Ishikawa (cell line): ENCODE measurements at regions not wholly inside any gene's neighbourhood (a gene's known extent, or its start where the extent isn't known, plus 50 kb on each side); places are given as distances from the start of the nearest gene placed in this dataset.

Experiments
- CEBPB ChIP-seq: IDR thresholded peaks from 2 replicates; pipeline ENCODE4 v1.6.1; 2012
- CREB1 ChIP-seq: IDR thresholded peaks from 2 replicates; pipeline ENCODE4 v1.6.1; 2012; ENCODE audit warnings: low read depth
- EGR1 ChIP-seq: IDR thresholded peaks from 2 replicates; pipeline ENCODE4 v1.6.1; 2012
- EP300 ChIP-seq: IDR thresholded peaks from 2 replicates; pipeline ENCODE4 v1.6.1; 2012; ENCODE audit warnings: borderline replicate concordance
- FOXM1 ChIP-seq: IDR thresholded peaks from 2 replicates; pipeline ENCODE4 v1.6.1; 2012; ENCODE audit warnings: low read depth, borderline replicate concordance
- NFIC ChIP-seq: IDR thresholded peaks from 2 replicates; pipeline ENCODE4 v1.6.1; 2012
- RAD21 ChIP-seq: IDR thresholded peaks from 2 replicates; pipeline ENCODE4 v1.6.1; 2012; ENCODE audit warnings: low read depth
- TAF1 ChIP-seq: IDR thresholded peaks from 2 replicates; pipeline ENCODE4 v1.6.1; 2012; ENCODE audit warnings: low read depth, mild to moderate bottlenecking
- TCF12 ChIP-seq: IDR thresholded peaks from 2 replicates; pipeline ENCODE4 v1.6.1; 2012; ENCODE audit warnings: low read depth
- TEAD4 ChIP-seq: IDR thresholded peaks from 2 replicates; pipeline ENCODE4 v1.6.1; 2012
- YY1 ChIP-seq: IDR thresholded peaks from 2 replicates; pipeline ENCODE4 v1.6.1; 2012; ENCODE audit warnings: low read depth
- ZBTB7A ChIP-seq: IDR thresholded peaks from 2 replicates; pipeline ENCODE4 v1.6.1; 2012; ENCODE audit warnings: low read depth
- TF ChIP-seq, protein P1 (sequence below): IDR thresholded peaks from 2 replicates; pipeline ENCODE4 v1.6.1; 2012; ENCODE audit warnings: low read depth, mild to moderate bottlenecking
- TF ChIP-seq, protein P2 (sequence below): IDR thresholded peaks from 2 replicates; pipeline ENCODE4 v1.6.1; 2012
- TF ChIP-seq, protein P3 (sequence below): IDR thresholded peaks from 2 replicates; pipeline ENCODE4 v1.6.1; 2012

DNA sequence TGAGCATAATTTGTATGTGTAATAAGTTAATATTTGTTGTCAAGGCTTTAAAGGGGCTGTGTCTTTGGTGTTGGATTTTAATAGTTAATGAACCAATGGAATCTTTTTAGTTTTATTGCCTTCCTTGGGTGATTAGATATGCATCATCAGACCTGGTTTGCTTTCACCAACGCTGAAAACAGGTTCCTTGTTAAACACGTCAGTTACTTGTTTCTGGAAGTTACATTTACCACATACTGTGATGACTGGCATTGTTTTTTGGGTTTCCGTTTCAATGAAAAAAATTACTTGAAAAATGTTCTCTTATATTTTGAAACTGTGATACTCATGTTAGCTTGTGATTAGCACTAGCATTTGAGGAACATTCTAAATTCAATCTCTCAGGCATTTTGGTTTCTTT lies 58.6 kb upstream of the RNF144B start:
- TF ChIP-seq TCF12, result no peak; the same call in 1 of the 2 replicates
- TF ChIP-seq TEAD4, result peak; percentile 25; the same call in 1 of the 2 replicates

DNA sequence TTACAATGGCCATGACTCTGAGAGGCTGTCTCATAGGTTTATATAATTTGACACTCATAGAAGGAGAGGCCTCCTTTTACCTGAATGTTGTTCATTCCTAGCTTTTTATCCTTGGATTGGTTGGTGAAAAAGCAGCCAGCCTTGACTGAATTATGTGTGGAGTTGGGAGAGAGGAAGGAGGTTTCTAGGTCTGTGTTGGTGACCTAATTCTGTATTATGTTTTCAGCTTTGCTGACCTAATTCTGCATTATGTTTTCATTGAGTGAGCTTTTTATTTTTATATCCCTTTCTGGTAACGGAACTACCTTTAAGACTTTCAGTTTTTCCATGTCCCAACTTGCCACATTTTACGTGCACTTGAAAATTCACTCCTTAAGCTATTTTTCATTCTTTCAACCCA lies 59.1 kb upstream of the RNF144B start:
- TF ChIP-seq YY1, result no peak
- TF ChIP-seq CREB1, result no peak
- TF ChIP-seq, protein P1, sequence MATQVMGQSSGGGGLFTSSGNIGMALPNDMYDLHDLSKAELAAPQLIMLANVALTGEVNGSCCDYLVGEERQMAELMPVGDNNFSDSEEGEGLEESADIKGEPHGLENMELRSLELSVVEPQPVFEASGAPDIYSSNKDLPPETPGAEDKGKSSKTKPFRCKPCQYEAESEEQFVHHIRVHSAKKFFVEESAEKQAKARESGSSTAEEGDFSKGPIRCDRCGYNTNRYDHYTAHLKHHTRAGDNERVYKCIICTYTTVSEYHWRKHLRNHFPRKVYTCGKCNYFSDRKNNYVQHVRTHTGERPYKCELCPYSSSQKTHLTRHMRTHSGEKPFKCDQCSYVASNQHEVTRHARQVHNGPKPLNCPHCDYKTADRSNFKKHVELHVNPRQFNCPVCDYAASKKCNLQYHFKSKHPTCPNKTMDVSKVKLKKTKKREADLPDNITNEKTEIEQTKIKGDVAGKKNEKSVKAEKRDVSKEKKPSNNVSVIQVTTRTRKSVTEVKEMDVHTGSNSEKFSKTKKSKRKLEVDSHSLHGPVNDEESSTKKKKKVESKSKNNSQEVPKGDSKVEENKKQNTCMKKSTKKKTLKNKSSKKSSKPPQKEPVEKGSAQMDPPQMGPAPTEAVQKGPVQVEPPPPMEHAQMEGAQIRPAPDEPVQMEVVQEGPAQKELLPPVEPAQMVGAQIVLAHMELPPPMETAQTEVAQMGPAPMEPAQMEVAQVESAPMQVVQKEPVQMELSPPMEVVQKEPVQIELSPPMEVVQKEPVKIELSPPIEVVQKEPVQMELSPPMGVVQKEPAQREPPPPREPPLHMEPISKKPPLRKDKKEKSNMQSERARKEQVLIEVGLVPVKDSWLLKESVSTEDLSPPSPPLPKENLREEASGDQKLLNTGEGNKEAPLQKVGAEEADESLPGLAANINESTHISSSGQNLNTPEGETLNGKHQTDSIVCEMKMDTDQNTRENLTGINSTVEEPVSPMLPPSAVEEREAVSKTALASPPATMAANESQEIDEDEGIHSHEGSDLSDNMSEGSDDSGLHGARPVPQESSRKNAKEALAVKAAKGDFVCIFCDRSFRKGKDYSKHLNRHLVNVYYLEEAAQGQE, result no peak
- no peak for TF ChIP-seq CEBPB
- TF ChIP-seq, protein P2, sequence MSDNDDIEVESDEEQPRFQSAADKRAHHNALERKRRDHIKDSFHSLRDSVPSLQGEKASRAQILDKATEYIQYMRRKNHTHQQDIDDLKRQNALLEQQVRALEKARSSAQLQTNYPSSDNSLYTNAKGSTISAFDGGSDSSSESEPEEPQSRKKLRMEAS, result no peak
- no peak for TF ChIP-seq ZBTB7A
- TF ChIP-seq, protein P3, sequence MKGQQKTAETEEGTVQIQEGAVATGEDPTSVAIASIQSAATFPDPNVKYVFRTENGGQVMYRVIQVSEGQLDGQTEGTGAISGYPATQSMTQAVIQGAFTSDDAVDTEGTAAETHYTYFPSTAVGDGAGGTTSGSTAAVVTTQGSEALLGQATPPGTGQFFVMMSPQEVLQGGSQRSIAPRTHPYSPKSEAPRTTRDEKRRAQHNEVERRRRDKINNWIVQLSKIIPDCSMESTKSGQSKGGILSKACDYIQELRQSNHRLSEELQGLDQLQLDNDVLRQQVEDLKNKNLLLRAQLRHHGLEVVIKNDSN, result no peak
- TF ChIP-seq NFIC, result no peak
- TF ChIP-seq RAD21, result no peak
- no peak for TF ChIP-seq TAF1
- no peak for TF ChIP-seq EGR1
- no peak for TF ChIP-seq TEAD4

DNA sequence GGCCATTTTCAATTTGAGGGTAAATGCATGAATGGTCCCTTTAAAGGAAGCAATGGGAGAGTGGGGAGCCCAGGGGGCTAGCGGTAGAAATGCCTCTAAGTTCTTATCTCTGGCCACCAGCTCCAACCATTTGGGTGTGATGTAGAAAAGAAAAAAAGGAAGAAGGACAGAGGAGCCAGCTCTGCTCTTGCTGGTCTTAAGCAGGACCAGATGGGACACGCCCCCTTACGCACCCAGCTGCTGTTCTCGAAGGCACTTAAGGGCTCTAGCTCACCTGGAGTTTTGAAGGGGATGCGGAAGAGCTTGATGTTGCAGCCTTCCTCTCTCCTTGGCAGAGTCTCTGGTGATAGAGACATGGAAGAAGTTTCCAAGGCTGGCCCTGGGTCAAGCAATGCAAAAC lies 59.5 kb upstream of the RNF144B start:
- TF ChIP-seq EGR1 (no peak), TAF1 (no peak), ZBTB7A (no peak), YY1 (no peak), FOXM1 (no peak), NFIC (no peak), CREB1 (no peak), CEBPB (no peak), TCF12 (no peak), EP300 (no peak), RAD21 (no peak), TEAD4 (no peak)
- TF ChIP-seq, protein P1, result no peak
- TF ChIP-seq, protein P2, result no peak
- TF ChIP-seq, protein P3, result no peak

DNA sequence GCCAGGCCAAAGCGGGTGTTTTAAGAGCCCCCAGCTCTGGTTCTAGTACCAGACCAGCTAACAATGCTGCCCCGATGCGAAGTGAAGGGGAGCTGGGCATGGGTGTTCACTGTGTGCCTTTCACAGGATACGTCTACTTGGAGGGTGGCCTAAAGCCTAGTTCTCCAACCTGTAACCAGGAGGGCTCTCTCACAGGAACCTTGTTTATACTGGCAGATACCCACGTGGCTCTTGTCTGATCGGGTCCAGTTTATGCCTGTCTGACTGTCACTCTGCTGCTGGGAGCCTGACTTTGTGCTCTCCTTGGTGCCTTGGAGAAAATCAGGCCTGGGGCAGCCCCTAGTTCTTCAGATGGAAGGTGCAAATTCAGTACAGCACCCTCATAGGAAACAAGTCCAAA lies 60.2 kb upstream of the RNF144B start:
- TF ChIP-seq EP300 (no peak), CREB1 (no peak), FOXM1 (no peak), TCF12 (no peak), TEAD4 (no peak), RAD21 (no peak), EGR1 (no peak), YY1 (no peak), ZBTB7A (no peak), TAF1 (no peak)
- TF ChIP-seq, protein P2, result no peak
- TF ChIP-seq, protein P1, result no peak
- TF ChIP-seq, protein P3, result no peak
